Right lobe of liver (tissue), 4 donors: ENCODE measurements at regions not wholly inside any gene's neighbourhood (a gene's known extent, or its start where the extent isn't known, plus 50 kb on each side); places are given as distances from the start of the nearest gene placed in this dataset.

ENCODE experiments used
- POLR2A ChIP-seq: fragments of 450-650 bp; IDR thresholded peaks from one replicate; pipeline ENCODE4 v1.6.1; 2017; ENCODE audit warnings: antibody characterized with exemption, mild to moderate bottlenecking
- TF ChIP-seq, protein P1 (sequence below), 4 donors: fragments of 200-600 bp in 3 of 4; fragments of 450-650 bp in 1 of 4; IDR thresholded peaks; one replicate each; pipeline versions ENCODE4 v1.5.1 to v1.8.0; 2016 to 2022; ENCODE audit warnings: antibody characterized with exemption in 4 of 4, mild to moderate bottlenecking in 2 of 4
- donor health status: DM: no; HTN: no; CAD: no.
- donor health status: DM: no; HTN: no; CAD: no.
- donor health status: DM: no; HTN: yes; CAD: no.

DNA sequence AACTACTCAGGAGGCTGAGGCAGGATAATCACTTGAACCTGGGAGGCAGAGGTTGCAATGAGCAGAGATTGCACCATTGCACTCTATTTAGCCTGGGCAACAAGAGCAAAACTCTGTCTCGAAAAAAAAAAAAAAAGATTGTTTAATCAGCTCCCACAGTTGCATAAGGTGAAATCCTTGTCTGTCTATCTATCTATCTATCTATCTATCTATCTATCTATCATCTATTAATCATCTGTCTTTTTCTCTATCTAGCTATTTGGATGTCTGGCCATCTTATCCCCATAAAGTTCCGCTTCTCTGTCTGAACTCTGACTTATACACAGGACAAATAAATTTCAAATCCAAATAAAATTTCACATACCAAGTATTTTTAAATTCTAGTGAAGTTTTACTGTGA is 223.2 kb upstream of the PGRMC2 start:
- TF ChIP-seq, protein P1, sequence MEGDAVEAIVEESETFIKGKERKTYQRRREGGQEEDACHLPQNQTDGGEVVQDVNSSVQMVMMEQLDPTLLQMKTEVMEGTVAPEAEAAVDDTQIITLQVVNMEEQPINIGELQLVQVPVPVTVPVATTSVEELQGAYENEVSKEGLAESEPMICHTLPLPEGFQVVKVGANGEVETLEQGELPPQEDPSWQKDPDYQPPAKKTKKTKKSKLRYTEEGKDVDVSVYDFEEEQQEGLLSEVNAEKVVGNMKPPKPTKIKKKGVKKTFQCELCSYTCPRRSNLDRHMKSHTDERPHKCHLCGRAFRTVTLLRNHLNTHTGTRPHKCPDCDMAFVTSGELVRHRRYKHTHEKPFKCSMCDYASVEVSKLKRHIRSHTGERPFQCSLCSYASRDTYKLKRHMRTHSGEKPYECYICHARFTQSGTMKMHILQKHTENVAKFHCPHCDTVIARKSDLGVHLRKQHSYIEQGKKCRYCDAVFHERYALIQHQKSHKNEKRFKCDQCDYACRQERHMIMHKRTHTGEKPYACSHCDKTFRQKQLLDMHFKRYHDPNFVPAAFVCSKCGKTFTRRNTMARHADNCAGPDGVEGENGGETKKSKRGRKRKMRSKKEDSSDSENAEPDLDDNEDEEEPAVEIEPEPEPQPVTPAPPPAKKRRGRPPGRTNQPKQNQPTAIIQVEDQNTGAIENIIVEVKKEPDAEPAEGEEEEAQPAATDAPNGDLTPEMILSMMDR (IDR thresholded peaks at IDR 0.05) = no peak
- no peak for TF ChIP-seq POLR2A
